ENCODE measurements at regions not wholly inside any gene's neighbourhood (a gene's known extent, or its start where the extent isn't known, plus 50 kb on each side); places are given as distances from the start of the nearest gene placed in this dataset.

- no peak for DNase-seq (ENCODE audit: low read depth)
- no peak overlapping the region for H3K4me3 ChIP-seq (ENCODE audit: low read depth, low read length)
- TF ChIP-seq, protein P1, sequence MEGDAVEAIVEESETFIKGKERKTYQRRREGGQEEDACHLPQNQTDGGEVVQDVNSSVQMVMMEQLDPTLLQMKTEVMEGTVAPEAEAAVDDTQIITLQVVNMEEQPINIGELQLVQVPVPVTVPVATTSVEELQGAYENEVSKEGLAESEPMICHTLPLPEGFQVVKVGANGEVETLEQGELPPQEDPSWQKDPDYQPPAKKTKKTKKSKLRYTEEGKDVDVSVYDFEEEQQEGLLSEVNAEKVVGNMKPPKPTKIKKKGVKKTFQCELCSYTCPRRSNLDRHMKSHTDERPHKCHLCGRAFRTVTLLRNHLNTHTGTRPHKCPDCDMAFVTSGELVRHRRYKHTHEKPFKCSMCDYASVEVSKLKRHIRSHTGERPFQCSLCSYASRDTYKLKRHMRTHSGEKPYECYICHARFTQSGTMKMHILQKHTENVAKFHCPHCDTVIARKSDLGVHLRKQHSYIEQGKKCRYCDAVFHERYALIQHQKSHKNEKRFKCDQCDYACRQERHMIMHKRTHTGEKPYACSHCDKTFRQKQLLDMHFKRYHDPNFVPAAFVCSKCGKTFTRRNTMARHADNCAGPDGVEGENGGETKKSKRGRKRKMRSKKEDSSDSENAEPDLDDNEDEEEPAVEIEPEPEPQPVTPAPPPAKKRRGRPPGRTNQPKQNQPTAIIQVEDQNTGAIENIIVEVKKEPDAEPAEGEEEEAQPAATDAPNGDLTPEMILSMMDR (IDR thresholded peaks at IDR 0.05; ENCODE audit: insufficient read depth, low read depth, low read length) = no peak
Measured at GRCh38 chr3:197440717-197441303, 115.0 kb downstream of the BDH1 start.

DNA sequence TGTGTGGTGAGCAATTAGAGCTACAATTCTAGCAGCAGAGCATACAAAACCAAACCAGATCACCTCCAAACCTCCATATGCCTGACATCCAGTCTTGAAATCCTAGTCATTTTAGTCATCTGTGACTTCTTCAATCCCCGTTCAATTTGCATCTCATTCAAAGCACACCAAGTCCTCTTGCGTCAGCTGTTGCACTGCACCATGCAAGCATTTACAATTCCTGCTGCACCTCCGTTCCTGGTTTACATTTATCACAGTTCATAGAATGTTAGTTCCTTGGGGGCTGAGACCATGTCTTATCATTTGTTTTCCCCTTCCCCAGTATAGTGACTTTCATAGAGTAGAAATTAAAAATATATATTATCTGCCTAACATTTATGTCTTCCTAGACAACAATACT lies 116.9 kb downstream of the BDH1 start:
- TF ChIP-seq, protein P1 (IDR thresholded peaks at IDR 0.05; ENCODE audit: insufficient read depth, low read depth, low read length) = no peak
- no peak for DNase-seq (ENCODE audit: low read depth)
- H3K4me3 ChIP-seq (ENCODE audit: low read depth, low read length) = no peak overlapping the region

GRCh38 chr3:197435426-197435825 lies 120.3 kb downstream of the BDH1 start:
- DNase-seq (ENCODE audit: low read depth) = no peak
- TF ChIP-seq, protein P1 (IDR thresholded peaks at IDR 0.05; ENCODE audit: insufficient read depth, low read depth, low read length) = no peak
- H3K4me3 ChIP-seq (ENCODE audit: low read depth, low read length) = no peak overlapping the region

- DNase-seq (ENCODE audit: low read depth) = no peak
- no peak overlapping the region for H3K4me3 ChIP-seq (ENCODE audit: low read depth, low read length)
- TF ChIP-seq, protein P1 (IDR thresholded peaks at IDR 0.05; ENCODE audit: insufficient read depth, low read depth, low read length) = no peak
Measured at GRCh38 chr3:197434830-197435229, 120.9 kb downstream of the BDH1 start.

GRCh38 chr3:197432384-197433127 lies 123.2 kb downstream of the BDH1 start:
- H3K4me3 ChIP-seq (ENCODE audit: low read depth, low read length) = no peak overlapping the region
- TF ChIP-seq, protein P1 (IDR thresholded peaks at IDR 0.05; ENCODE audit: insufficient read depth, low read depth, low read length) = no peak
- no peak for DNase-seq (ENCODE audit: low read depth)

GRCh38 chr3:197431346-197431910 lies 124.3 kb downstream of the BDH1 start:
- DNase-seq (ENCODE audit: low read depth) = no peak
- no peak overlapping the region for H3K4me3 ChIP-seq (ENCODE audit: low read depth, low read length)
- TF ChIP-seq, protein P1 (IDR thresholded peaks at IDR 0.05; ENCODE audit: insufficient read depth, low read depth, low read length) = no peak

Measured in fibroblast of villous mesenchyme (primary cell).